ENCODE measurements at regions not wholly inside any gene's neighbourhood (a gene's known extent, or its start where the extent isn't known, plus 50 kb on each side); places are given as distances from the start of the nearest gene placed in this dataset.

DNA sequence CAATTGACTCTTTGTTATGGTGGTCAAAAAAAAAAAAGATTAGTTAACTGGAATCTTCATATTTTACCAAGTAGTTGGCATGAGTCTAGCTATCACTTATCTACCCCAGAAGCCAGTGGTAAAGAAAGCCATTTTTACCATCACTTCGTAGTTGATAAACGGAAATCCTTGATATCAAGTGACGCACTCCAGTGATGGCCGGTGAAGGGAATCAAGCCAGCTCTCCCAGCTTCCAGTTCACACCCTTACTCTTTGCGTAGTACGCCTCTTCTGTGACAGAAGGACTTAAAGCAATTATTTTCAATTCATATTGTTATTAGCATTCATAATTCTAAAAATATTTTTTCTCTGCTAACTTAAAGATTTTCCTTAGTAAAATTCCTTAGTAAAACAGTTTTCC lies 447.9 kb downstream of the GPATCH2 start:
- no peak overlapping the region for H3K4me3 ChIP-seq
- no peak for ATAC-seq (ENCODE audit: insufficient number of reproducible peaks, low FRiP score, low read depth)

DNA sequence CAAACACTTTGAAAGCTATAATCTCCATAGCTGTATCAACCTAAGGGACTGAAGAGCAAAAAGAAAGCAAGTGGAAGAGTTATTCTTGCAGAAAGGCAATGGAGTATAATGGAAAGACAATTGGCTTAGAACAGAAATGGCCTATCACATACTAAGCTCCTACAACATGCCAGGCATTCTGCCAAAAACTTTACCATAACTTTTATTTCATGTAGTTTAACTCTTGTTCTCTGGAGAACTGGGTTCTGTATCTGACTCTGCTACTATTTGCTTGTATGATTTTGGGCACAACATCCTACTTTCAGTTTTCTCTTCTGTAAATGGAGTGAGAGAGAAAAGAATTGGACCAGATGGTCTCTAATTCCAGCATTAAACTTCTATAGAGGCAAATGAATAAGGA lies 449.1 kb downstream of the GPATCH2 start:
- Histone ChIP-seq H3K27ac (no peak overlapping the region), H3K36me3 (no peaks in the 10 kb centered on the region), H3K4me3 (no peak overlapping the region), H3K4me1 (ENCODE audit: control insufficient read depth in 1 of 2, low read depth in 2 of 2) (no peaks in the 10 kb centered on the region), H3K9me3 (no peaks in the 10 kb centered on the region), H3K27me3 (replicated peaks; ENCODE audit: insufficient read depth) (no peaks in the 10 kb centered on the region)
- ATAC-seq (ENCODE audit: insufficient number of reproducible peaks, low FRiP score, low read depth) = no peak
- DNase-seq (ENCODE audit: low spot score) = no peak
- TF ChIP-seq CTCF (IDR thresholded peaks at IDR 0.05) = no peak

More for the DNA sequence above, 447.9 kb downstream of the GPATCH2 start:
- DNase-seq (ENCODE audit: low spot score) = no peak
- Histone ChIP-seq H3K4me1 (ENCODE audit: control insufficient read depth in 1 of 2, low read depth in 2 of 2) (peaks cover 0 to 3% of the 10 kb centered on the region in 2 donors), H3K36me3 (no peaks in the 10 kb centered on the region), H3K9me3 (peaks cover 3% of the 10 kb centered on the region), H3K27ac (no peak overlapping the region), H3K27me3 (replicated peaks; ENCODE audit: insufficient read depth) (no peaks in the 10 kb centered on the region)
- TF ChIP-seq CTCF (IDR thresholded peaks at IDR 0.05) = no peak

DNA sequence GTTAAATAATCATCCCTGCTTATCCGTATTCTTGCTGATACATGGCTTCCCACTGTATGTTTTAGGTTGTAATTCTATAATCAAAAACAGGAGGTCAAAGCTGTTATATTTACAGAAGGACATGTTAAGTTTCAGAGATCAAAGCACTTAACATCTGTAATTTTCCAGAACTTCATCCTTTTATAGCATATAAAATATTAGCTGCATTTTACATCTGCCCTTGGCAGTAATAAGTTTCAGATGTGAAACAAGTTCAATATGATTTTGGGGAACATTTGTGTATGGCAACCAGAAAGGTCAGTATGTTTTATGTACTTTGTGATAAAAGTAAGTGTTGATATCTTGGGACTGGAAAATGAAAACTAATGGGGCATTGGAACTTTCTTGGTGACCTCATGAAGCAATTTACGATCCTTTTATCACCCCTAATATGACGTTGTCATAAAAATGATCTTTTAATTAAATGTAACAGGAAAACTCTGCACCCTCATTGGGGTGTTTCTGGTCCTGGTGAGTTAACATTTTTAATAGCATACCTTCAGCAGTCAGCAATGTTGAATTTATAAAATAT lies 449.6 kb downstream of the GPATCH2 start:
- no peak overlapping the region for H3K4me3 ChIP-seq
- no peak for TF ChIP-seq CTCF (IDR thresholded peaks at IDR 0.05)
- no peaks in the 10 kb centered on the region for H3K4me1 ChIP-seq (ENCODE audit: control insufficient read depth in 1 of 2, low read depth in 2 of 2)
- no peaks in the 10 kb centered on the region for H3K9me3 ChIP-seq
- H3K36me3 ChIP-seq = no peaks in the 10 kb centered on the region
- no peak for ATAC-seq (ENCODE audit: insufficient number of reproducible peaks, low FRiP score, low read depth)
- H3K27ac ChIP-seq = no peak overlapping the region
- DNase-seq (ENCODE audit: low spot score) = no peak
- H3K27me3 ChIP-seq (replicated peaks; ENCODE audit: insufficient read depth) = no peaks in the 10 kb centered on the region

- no peaks in the 10 kb centered on the region for H3K36me3 ChIP-seq
- no peak overlapping the region for H3K27ac ChIP-seq
- H3K27me3 ChIP-seq (replicated peaks; ENCODE audit: insufficient read depth) = no peaks in the 10 kb centered on the region
- no peaks in the 10 kb centered on the region for H3K4me1 ChIP-seq (ENCODE audit: control insufficient read depth in 1 of 2, low read depth in 2 of 2)
- ATAC-seq (ENCODE audit: insufficient number of reproducible peaks, low FRiP score, low read depth) (no peak), DNase-seq (ENCODE audit: low spot score) (no peak)
- no peak for TF ChIP-seq CTCF (IDR thresholded peaks at IDR 0.05)
- H3K4me3 ChIP-seq = no peak overlapping the region
- no peaks in the 10 kb centered on the region for H3K9me3 ChIP-seq
These were observed 450.4 kb downstream of the GPATCH2 start for GRCh38 chr1:217180443-217180842.

- Histone ChIP-seq H3K4me3 (no peak overlapping the region), H3K36me3 (no peaks in the 10 kb centered on the region), H3K27ac (no peak overlapping the region), H3K9me3 (no peaks in the 10 kb centered on the region), H3K27me3 (replicated peaks; ENCODE audit: insufficient read depth) (no peaks in the 10 kb centered on the region), H3K4me1 (ENCODE audit: control insufficient read depth in 1 of 2, low read depth in 2 of 2) (no peaks in the 10 kb centered on the region)
- no peak for TF ChIP-seq CTCF (IDR thresholded peaks at IDR 0.05)
- DNase-seq (ENCODE audit: low spot score) (no peak), ATAC-seq (ENCODE audit: insufficient number of reproducible peaks, low FRiP score, low read depth) (no peak)
These were observed 441.2 kb upstream of the ESRRG start for GRCh38 chr1:217164403-217164802.

All from thoracic aorta (tissue), 2 donors.